GM12878 (cell line): ENCODE measurements at regions not wholly inside any gene's neighbourhood (a gene's known extent, or its start where the extent isn't known, plus 50 kb on each side); places are given as distances from the start of the nearest gene placed in this dataset.

Source experiments
- ATAC-seq: fragments of 200-7000 bp; cut with Tn5 transposase; 3 replicates; pipeline ENCODE4 v1.9.1; 2020; ENCODE audit warnings: mild to moderate bottlenecking, moderate library complexity
- BruUV-seq: library from RNA; stranded (reverse); fragments of 400-500 nt; replicated peaks from 2 replicates; lab custom pipeline; 2021; lab: Mats Ljungman, UMichigan
- CTCF ChIA-PET: fragments of 300-600 bp; sonication (Branson Sonifier 250); formaldehyde crosslinking; extraction: SDS; loops from one replicate; lab custom pipeline; 2021; ENCODE audit warnings: inconsistent platforms; lab: Yijun Ruan, JAX
- POLR2A ChIA-PET: fragments of 350-600 bp; formaldehyde crosslinking; extraction: SDS; loops from one replicate; lab custom pipeline; 2021; ENCODE audit warnings: inconsistent platforms; lab: Charles Lee
- RAD21 ChIA-PET: fragments of 300-600 bp; sonication (Branson Sonifier 250); formaldehyde crosslinking; loops from one replicate; lab custom pipeline; 2023; ENCODE audit warnings: antibody characterized with exemption; ENCODE audit not compliant: unreplicated experiment; lab: Charles Lee
- SMC1A ChIA-PET: fragments of 300-600 bp; sonication (Branson Sonifier 250); formaldehyde crosslinking; loops from one replicate; lab custom pipeline; 2023; ENCODE audit not compliant: unreplicated experiment, uncharacterized antibody; lab: Charles Lee
- DNase-seq: peaks from one replicate; pipeline ENCODE4 v3.0.0-alpha.2; 2011; ENCODE audit warnings: low read depth, low spot score
- FAIRE-seq: peaks from 3 replicates; lab custom pipeline; 2011; peaks lifted over from hg19 to GRCh38; lab: Jason Lieb, UNC
- H2AFZ ChIP-seq: 2 replicates; pipeline ENCODE4 v1.6.0; 2011; ENCODE audit warnings: low read depth, low read length, control low read depth; ENCODE audit not compliant: control insufficient read depth
- H3K27ac ChIP-seq: 2 replicates; pipeline ENCODE4 v1.5.1; 2011; ENCODE audit warnings: control low read depth; ENCODE audit not compliant: control insufficient read depth, insufficient read depth
- H3K27me3 ChIP-seq, 2 experiments: replicated peaks in 1 of 2; 2 replicates each; pipeline versions ENCODE4 v1.6.0 to v1.6.1; 2011; ENCODE audit warnings: low read length in 1 of 2; ENCODE audit not compliant: control insufficient read depth in 2 of 2, insufficient read depth in 2 of 2
- H3K36me3 ChIP-seq, 2 experiments: 2 replicates each; pipeline ENCODE4 v1.5.1; 2011; ENCODE audit warnings: low read length in 1 of 2; ENCODE audit not compliant: control insufficient read depth in 2 of 2, insufficient read depth in 2 of 2
- H3K4me1 ChIP-seq: 2 replicates; pipeline ENCODE4 v1.6.1; 2011; ENCODE audit warnings: mild to moderate bottlenecking, low read length, moderate library complexity, mixed read lengths; ENCODE audit not compliant: control insufficient read depth, insufficient read depth
- H3K4me2 ChIP-seq: 2 replicates; pipeline ENCODE4 v1.6.0; 2011; ENCODE audit warnings: control low read depth; ENCODE audit not compliant: control insufficient read depth, insufficient read depth
- H3K4me3 ChIP-seq: fragments of 200-600 bp; sonication (generic); 2 replicates; pipeline ENCODE4 v1.5.1; 2016
- H3K79me2 ChIP-seq: 2 replicates; pipeline ENCODE4 v1.6.0; 2011; ENCODE audit warnings: low read length; ENCODE audit not compliant: control insufficient read depth, insufficient read depth
- H3K9ac ChIP-seq: 2 replicates; pipeline ENCODE4 v1.8.0; 2011; ENCODE audit warnings: low read length, control low read depth, mixed read lengths; ENCODE audit not compliant: control insufficient read depth, insufficient read depth
- H3K9me3 ChIP-seq: replicated peaks from 3 replicates; pipeline ENCODE4 v1.5.1; 2011; ENCODE audit warnings: mild to moderate bottlenecking, low read length; ENCODE audit not compliant: control insufficient read depth, insufficient read depth
- H4K20me1 ChIP-seq: 2 replicates; pipeline ENCODE4 v1.6.0; 2011; ENCODE audit not compliant: control insufficient read depth, insufficient read depth
- FOXK2 ChIP-seq: fragments of 450-650 bp; IDR thresholded peaks from 2 replicates; pipeline ENCODE4 v1.6.1; 2017; ENCODE audit warnings: mild to moderate bottlenecking, moderate library complexity
- GABPA ChIP-seq: IDR thresholded peaks from 2 replicates; pipeline ENCODE4 v1.6.1; 2014; ENCODE audit warnings: antibody characterized with exemption, low read depth, mild to moderate bottlenecking, inconsistent platforms
- HCFC1 ChIP-seq: fragments of 150-350 bp; IDR thresholded peaks from 2 replicates; pipeline ENCODE4 v1.6.1; 2014; ENCODE audit warnings: low read length
- NFXL1 ChIP-seq: fragments of 450-650 bp; IDR thresholded peaks from 2 replicates; pipeline ENCODE4 v1.6.1; 2017; ENCODE audit warnings: antibody characterized with exemption, mild to moderate bottlenecking, borderline replicate concordance
- NR2C1 ChIP-seq: fragments of 450-650 bp; IDR thresholded peaks from 2 replicates; pipeline ENCODE4 v1.6.1; 2017; ENCODE audit warnings: antibody characterized with exemption, mild to moderate bottlenecking, moderate library complexity
- POLR2A ChIP-seq: IDR thresholded peaks from 2 replicates; pipeline ENCODE4 v1.6.1; 2011; ENCODE audit warnings: low read depth, mild to moderate bottlenecking, low read length
- RFX5 ChIP-seq: IDR thresholded peaks from 2 replicates; pipeline ENCODE4 v1.6.1; 2011; ENCODE audit warnings: low read depth, low read length, improper control_type of control experiment
- SREBF1 ChIP-seq: IDR thresholded peaks from 2 replicates; pipeline ENCODE4 v1.6.1; 2012; ENCODE audit warnings: mild to moderate bottlenecking, low read length
- SREBF2 ChIP-seq: IDR thresholded peaks from 2 replicates; pipeline ENCODE4 v1.6.1; 2012; ENCODE audit warnings: mild to moderate bottlenecking, low read length
- WRNIP1 ChIP-seq: IDR thresholded peaks from 2 replicates; pipeline ENCODE4 v1.6.1; 2011; ENCODE audit warnings: low read depth, low read length, improper control_type of control experiment, borderline replicate concordance
- YY1 ChIP-seq: IDR thresholded peaks from 2 replicates; pipeline ENCODE4 v1.6.1; 2011; ENCODE audit warnings: low read depth, mild to moderate bottlenecking, low read length
- WGBS: methylation state at CpG from one replicate; pipeline ENCODE4 v1.1.6; 2016; ENCODE audit warnings: low lambda C conversion rate; ENCODE audit not compliant: insufficient replicate concordance, insufficient coverage; ENCODE audit errors: missing lambda C conversion rate; 5-methylcytosine and 5-hydroxymethylcytosine counted together
- in situ Hi-C: fragments of 300-500 bp; cut with MboI; formaldehyde crosslinking; loops from 9 replicates; pipeline ENCODE4 v1.14.3; 2018; ENCODE audit warnings: mixed read lengths
- intact Hi-C: fragments of 100-400 bp; cut with micrococcal nuclease; formaldehyde crosslinking; loops from one replicate; pipeline ENCODE4 v1.14.2; 2022; ENCODE audit not compliant: unreplicated experiment
- TF ChIP-seq, protein P1 (sequence below): fragments of 150-350 bp; IDR thresholded peaks from 2 replicates; pipeline ENCODE4 v1.6.1; 2014; ENCODE audit warnings: mild to moderate bottlenecking, low read depth, low read length
- TF ChIP-seq, protein P2 (sequence below): fragments of 450-650 bp; IDR thresholded peaks from 2 replicates; pipeline ENCODE4 v1.6.1; 2018; ENCODE audit warnings: borderline replicate concordance, mild to moderate bottlenecking; ENCODE audit not compliant: partially characterized antibody
- TF ChIP-seq, protein P3 (sequence below): IDR thresholded peaks from 2 replicates; pipeline ENCODE4 v1.6.1; 2011; ENCODE audit warnings: low read depth, mild to moderate bottlenecking, low read length, moderate library complexity, borderline replicate concordance; ENCODE audit errors: extremely low read depth

DNA sequence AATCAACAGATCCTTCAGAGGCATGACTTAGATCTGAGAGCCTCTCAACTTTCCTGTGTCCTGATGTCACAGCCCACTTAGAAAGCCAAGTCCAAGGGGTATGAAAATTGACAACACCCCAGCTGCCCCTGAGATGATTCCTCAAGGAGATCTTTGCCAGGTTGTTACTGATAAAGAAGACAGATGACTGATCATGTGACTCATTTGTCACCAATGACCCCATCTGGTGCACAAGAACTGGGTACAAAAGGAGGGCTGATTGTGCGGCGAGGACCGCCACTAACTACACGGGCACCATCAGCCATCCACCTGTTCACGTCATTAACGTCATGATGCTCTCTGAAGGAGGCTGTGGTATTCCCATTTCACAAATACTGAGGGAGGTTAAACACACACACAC, 583.2 kb upstream of the KLF4 start (continued):
- TF ChIP-seq, protein P1, sequence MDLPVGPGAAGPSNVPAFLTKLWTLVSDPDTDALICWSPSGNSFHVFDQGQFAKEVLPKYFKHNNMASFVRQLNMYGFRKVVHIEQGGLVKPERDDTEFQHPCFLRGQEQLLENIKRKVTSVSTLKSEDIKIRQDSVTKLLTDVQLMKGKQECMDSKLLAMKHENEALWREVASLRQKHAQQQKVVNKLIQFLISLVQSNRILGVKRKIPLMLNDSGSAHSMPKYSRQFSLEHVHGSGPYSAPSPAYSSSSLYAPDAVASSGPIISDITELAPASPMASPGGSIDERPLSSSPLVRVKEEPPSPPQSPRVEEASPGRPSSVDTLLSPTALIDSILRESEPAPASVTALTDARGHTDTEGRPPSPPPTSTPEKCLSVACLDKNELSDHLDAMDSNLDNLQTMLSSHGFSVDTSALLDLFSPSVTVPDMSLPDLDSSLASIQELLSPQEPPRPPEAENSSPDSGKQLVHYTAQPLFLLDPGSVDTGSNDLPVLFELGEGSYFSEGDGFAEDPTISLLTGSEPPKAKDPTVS = no peak
- TF ChIP-seq SREBF2 = no peak

DNA sequence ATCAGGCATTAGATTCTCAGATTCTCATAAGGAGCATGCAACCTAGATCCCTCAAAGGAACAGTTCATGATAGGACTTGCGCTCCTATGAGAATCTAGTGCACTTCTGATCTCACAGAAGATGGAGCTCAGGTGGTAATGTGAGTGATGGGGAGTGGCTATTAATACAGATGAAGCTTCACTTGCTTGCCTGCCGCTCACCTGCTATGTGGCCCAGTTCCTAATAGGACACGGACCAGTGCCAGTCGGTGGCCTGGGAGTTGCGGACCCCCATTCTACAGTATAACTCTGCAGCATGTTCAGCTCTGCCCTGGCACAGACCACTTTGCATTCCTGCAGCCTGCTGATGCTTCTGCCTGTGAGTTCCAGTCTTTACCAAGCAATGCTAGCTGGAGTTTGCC, 581.3 kb upstream of the KLF4 start:
- CTCF ChIA-PET = no interaction called here
- H4K20me1 ChIP-seq = no peaks in the 10 kb centered on the region
- BruUV-seq = no TSS peak
- POLR2A ChIA-PET = no interaction called here
- no peak for ATAC-seq
- H3K4me3 ChIP-seq = no peak overlapping the region
- H3K36me3 ChIP-seq = no peaks in the 10 kb centered on the region
- no peak for DNase-seq
- TF ChIP-seq NR2C1 (no peak), YY1 (no peak)
- no peak overlapping the region for H3K9ac ChIP-seq
- in situ Hi-C loops = no loop called here
- SMC1A ChIA-PET = interaction anchor here (1.3 kb wide), 1 partner anchor 17 kb away, joined by 3 read pairs; no protein-coding TSS in a partner anchor
- FAIRE-seq = no peak
- no peaks in the 10 kb centered on the region for H3K4me1 ChIP-seq
- no peak overlapping the region for H2AFZ ChIP-seq
- no peaks in the 10 kb centered on the region for H3K9me3 ChIP-seq
- intact Hi-C loops = no loop called here
- no peaks in the 10 kb centered on the region for H3K79me2 ChIP-seq
- RAD21 ChIA-PET = no interaction called here
- H3K27me3 ChIP-seq = no peaks in the 10 kb centered on the region
- no peak overlapping the region for H3K4me2 ChIP-seq
- WGBS = 31% methylated on average over 5 of the region's 5 CpGs
- H3K27ac ChIP-seq = no peak overlapping the region

DNA sequence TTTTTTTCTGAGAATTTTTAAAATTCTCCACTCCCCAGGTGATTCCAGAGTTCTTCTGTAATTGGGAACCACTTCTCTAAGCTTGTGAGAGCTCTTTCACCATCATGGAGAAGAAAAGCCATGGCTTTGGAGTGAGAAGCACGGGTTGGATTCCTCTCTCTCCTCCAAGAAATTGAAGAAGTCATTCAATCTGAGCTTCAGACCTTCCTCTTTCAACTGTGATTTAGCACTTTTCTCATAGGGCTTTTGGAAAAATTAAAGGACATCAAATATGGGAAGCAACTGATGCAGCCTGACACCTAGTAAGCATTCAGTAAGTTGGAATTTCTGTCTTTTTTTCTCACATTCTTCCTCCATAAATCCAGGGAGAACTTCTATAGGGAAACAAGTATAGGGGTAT, 580.4 kb upstream of the KLF4 start:
- no peaks in the 10 kb centered on the region for H3K27me3 ChIP-seq
- DNase-seq = no peak
- no peak for FAIRE-seq
- SMC1A ChIA-PET = interaction anchor here (1.3 kb wide), 1 partner anchor 17 kb away, joined by 3 read pairs; no protein-coding TSS in a partner anchor
- H4K20me1 ChIP-seq = no peaks in the 10 kb centered on the region
- no peak overlapping the region for H3K9ac ChIP-seq
- in situ Hi-C loops = no loop called here
- H3K4me1 ChIP-seq = no peaks in the 10 kb centered on the region
- no peak for ATAC-seq
- no peaks in the 10 kb centered on the region for H3K9me3 ChIP-seq
- H2AFZ ChIP-seq = no peak overlapping the region
- 0% methylated on average over 1 of the region's 1 CpG for WGBS
- no peaks in the 10 kb centered on the region for H3K36me3 ChIP-seq
- RAD21 ChIA-PET = no interaction called here
- no TSS peak for BruUV-seq
- POLR2A ChIA-PET = no interaction called here
- no peak overlapping the region for H3K27ac ChIP-seq
- no peaks in the 10 kb centered on the region for H3K79me2 ChIP-seq
- intact Hi-C loops = no loop called here
- H3K4me3 ChIP-seq = no peak overlapping the region
- CTCF ChIA-PET = no interaction called here
- H3K4me2 ChIP-seq = no peak overlapping the region
- no peak for TF ChIP-seq WRNIP1
- no peak for TF ChIP-seq HCFC1
- TF ChIP-seq, protein P2, sequence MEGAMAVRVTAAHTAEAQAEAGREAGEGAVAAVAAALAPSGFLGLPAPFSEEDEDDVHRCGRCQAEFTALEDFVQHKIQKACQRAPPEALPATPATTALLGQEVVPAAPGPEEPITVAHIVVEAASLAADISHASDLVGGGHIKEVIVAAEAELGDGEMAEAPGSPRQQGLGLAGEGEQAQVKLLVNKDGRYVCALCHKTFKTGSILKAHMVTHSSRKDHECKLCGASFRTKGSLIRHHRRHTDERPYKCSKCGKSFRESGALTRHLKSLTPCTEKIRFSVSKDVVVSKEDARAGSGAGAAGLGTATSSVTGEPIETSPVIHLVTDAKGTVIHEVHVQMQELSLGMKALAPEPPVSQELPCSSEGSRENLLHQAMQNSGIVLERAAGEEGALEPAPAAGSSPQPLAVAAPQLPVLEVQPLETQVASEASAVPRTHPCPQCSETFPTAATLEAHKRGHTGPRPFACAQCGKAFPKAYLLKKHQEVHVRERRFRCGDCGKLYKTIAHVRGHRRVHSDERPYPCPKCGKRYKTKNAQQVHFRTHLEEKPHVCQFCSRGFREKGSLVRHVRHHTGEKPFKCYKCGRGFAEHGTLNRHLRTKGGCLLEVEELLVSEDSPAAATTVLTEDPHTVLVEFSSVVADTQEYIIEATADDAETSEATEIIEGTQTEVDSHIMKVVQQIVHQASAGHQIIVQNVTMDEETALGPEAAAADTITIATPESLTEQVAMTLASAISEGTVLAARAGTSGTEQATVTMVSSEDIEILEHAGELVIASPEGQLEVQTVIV = no peak
- TF ChIP-seq, protein P3, sequence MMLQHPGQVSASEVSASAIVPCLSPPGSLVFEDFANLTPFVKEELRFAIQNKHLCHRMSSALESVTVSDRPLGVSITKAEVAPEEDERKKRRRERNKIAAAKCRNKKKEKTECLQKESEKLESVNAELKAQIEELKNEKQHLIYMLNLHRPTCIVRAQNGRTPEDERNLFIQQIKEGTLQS = no peak
- TF ChIP-seq RFX5 = no peak
- no peak for TF ChIP-seq GABPA
- TF ChIP-seq FOXK2 = no peak
- TF ChIP-seq NFXL1 = no peak
- TF ChIP-seq POLR2A = no peak
- TF ChIP-seq SREBF1 = no peak
